GM12873 (cell line): ENCODE measurements at regions not wholly inside any gene's neighbourhood (a gene's known extent, or its start where the extent isn't known, plus 50 kb on each side); places are given as distances from the start of the nearest gene placed in this dataset.

ENCODE experiments used
- CTCF ChIP-seq: IDR thresholded peaks from 2 replicates; pipeline ENCODE4 v1.5.1; 2012; ENCODE audit warnings: low read depth, mild to moderate bottlenecking, moderate library complexity, low read length, control low read depth; ENCODE audit not compliant: insufficient read depth; ENCODE audit errors: missing control alignments

- no peak for TF ChIP-seq CTCF
Measured at GRCh38 chr5:124599028-124599973, 147.1 kb downstream of the ZNF608 start.

- TF ChIP-seq CTCF: no peak
Measured at GRCh38 chr5:124596595-124597421, 149.6 kb downstream of the ZNF608 start.

DNA sequence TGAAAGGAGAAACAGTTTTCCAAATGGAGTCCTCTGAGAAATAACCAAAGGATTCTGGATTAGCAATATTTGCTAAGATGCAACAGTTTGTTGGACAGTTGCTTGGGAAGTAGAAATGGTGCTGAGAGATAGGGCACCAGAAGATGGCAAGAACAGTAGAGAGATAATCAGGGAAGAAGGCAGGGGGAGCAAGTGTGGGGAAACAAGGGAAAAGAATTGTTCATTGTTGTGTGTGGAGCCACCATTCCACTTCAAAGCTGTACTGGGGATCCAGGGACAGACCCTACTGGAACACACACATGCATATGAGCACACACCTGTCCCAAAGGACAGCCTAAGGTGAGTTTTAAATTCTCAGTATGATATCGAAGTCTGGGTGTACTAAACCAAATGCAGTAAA, 152.5 kb downstream of the ZNF608 start:
- no peak for TF ChIP-seq CTCF

DNA sequence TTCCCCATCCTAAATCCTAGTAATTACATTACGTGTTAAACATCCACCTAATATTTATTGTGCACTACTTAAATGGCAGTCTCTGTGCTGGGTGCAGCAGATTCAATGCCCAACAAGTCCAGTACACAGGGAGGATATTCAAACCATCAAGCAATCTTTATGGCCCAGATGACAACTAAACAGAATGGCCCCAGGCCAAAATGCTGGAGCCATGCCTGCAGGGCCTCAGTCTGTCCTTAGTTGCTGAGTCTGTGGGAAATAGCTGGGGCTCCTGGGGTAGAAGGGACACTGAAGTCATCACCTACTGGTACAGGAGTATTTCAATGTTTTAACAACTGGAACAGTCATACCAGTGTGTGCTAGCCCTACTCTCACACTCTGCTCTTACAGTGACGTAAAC, 153.5 kb downstream of the ZNF608 start:
- TF ChIP-seq CTCF: no peak

GRCh38 chr5:124591583-124591982, 154.9 kb downstream of the ZNF608 start:
- TF ChIP-seq CTCF: no peak

DNA sequence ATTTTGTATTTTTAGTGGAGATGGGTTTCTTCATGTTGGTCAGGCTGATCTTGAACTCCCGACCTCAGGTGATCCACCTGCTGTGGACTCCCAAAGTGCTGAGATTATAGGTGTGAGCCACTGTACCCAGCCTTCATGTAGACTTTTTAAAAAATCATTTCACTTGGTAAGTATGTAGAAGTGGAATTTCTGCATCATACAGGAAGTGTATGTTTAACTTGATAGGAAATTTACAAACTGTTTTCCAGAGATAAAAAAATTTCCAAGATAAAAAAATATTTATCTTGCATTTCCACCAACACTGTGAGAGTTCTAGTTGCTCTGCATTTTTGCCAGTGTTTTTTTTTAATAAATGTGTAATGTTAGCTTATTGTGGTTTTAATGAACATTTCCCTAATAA, 155.8 kb downstream of the ZNF608 start:
- TF ChIP-seq CTCF: no peak

- TF ChIP-seq CTCF: no peak
Measured at GRCh38 chr5:124587280-124587679, 159.2 kb downstream of the ZNF608 start.
